CD4-positive, alpha-beta T cell treated with Interleukin-4 for 1 hour (primary cell): ENCODE measurements at regions not wholly inside any gene's neighbourhood (a gene's known extent, or its start where the extent isn't known, plus 50 kb on each side); places are given as distances from the start of the nearest gene placed in this dataset.

Experiments used
- DNase-seq, 2 donors: peaks; one replicate each; pipeline ENCODE4 v3.0.0-alpha.2; 2020 to 2022

GRCh38 chr4:138964716-138965426 is 50.7 kb upstream of the NOCT start:
- DNase-seq = no peak

DNA sequence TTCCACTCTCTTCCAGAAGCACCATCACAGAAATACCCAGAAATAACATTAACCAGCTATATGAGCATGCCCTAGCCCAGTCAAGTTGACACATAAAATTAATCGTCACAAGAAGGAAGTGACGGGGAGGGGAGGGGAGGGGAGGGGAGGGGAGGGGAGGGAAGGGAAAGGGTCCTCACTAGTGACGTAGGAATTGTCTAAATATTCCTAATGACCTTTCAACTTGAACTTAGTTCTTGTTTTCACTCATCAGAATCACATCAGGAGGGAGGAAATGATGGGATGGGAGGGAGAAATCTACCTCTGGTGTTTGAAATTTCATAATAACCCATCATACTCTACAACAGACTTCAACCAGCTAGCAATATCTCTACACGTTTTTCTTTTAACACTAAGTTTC is 52.2 kb upstream of the NOCT start:
- no peak for DNase-seq

- no peak for DNase-seq
Observed at GRCh38 chr4:138961664-138962063, 53.9 kb upstream of the NOCT start.

- DNase-seq = no peak
Observed at GRCh38 chr4:138961129-138961528, 54.5 kb upstream of the NOCT start.

GRCh38 chr4:138960175-138960710 is 55.3 kb upstream of the NOCT start:
- no peak for DNase-seq

- peak in 1 of 2 donors; percentile 15 for DNase-seq
Observed at GRCh38 chr4:138959097-138959815, 56.3 kb upstream of the NOCT start.

DNA sequence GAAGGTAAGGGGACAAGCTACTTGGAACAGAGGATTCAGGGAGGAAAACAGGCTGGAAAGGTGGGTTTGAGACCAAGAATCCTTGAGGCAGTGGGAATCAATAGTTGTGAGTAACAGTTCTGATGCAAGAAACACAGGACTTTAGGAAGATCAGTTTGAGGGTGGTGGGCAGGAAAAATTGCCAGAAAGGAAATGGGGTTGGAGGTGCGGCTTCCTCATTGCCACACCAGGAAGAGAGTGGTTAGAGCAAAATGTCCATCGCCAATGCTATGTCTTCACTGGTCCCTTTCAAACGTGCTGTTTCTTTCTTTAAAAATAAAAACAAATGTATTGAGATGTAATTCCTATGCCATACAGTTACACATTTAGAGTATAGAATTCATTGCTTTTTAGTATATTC is 57.1 kb upstream of the NOCT start:
- DNase-seq = no peak

DNA sequence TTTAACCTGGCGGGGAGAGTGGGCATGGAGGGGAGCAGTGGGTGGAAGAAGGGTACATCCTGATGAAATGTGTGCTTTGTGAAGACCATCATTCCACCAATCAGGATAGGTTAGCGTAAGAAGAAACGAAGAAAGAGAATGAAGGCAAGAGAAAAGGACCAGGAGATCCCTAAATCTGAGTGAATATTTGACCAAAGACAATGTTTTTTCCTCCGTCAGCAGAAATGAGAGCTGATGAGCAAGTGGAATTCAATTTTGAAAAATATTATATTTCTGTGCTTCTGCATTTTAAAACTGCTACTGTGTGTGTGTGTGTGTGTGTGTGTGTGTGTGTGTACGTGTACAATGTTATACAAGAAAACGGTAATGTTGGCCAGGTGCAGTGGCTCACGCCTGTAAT is 58.3 kb upstream of the NOCT start:
- DNase-seq = no peak

DNA sequence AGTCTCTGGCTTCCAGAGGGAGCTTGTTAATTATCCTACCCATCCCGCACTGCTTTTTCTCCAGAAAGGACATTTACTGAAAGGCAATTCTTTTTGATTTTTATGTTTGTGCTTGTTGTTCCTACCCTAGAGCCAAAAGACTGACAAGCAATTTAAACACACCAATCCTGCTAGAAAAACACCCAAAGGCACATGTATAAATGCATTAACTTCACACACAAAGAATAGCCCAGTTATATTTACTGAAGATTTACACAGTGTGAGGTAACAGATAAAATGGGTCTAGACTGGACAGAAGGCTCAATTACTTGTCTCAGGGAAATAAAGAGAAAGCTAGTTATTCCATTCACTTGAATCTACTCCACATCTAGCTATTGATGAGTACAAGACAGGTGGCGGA is 61.2 kb upstream of the NOCT start:
- DNase-seq = no peak

DNA sequence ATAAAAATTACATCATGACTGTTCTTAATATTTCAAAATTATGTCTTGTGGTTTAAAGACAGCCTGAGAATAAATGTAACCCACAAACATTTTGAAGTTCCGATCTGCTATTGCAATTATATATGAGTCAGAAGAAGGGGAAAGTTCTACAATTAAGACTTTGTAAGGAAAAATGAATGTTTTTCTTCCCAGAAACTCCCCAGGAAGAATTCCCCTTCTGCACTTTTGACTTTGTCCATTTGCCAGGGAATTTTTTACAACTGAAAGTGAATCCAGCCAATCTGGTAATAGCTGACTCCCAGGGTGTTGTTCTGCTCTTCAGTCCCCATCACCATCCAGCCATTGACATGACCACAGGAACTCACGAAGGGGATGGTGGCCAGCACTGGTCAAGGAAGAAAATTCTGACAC is 61.6 kb upstream of the NOCT start:
- DNase-seq = no peak

- DNase-seq = no peak
Observed at GRCh38 chr4:138952411-138952810, 63.2 kb upstream of the NOCT start.

DNA sequence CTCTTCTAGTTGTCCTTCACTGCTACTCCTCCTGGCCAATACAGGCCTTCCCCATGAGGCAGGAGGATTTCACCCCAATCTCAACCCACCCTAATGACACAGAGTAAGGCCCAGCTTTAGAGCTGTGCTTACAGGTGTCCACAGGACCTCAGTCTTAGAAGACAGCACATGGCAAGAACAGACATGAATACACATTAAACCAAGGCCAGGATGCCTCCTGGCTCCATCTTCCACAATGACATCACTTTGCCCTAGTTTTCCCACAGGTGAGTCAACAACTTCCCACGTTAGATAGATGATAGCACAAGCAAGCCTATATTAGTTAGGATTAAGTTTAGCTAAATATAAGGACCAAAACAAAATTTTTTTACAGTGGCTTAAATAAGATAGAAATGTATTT is 63.8 kb upstream of the NOCT start:
- DNase-seq = no peak

GRCh38 chr4:138949866-138950265 is 65.7 kb upstream of the NOCT start:
- no peak for DNase-seq

DNA sequence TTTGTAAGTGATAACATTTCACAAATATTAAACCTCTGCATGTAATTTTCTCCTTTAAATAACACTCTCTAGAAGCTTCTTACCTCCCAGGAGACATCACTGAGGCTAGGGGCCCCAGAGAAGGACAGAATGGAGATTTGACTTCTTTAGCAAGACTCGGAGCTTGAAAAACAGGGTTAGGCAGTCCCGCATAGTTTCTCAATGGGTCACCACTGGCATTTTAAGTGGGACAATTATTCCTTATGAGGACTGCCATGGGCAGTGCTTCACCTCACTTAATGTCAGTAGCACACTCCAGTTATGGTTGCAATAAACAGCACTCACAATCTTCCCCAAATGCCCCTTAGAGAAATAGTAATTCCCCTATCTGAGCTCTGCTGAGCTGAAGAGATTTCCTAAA is 66.7 kb upstream of the NOCT start:
- DNase-seq = no peak

DNA sequence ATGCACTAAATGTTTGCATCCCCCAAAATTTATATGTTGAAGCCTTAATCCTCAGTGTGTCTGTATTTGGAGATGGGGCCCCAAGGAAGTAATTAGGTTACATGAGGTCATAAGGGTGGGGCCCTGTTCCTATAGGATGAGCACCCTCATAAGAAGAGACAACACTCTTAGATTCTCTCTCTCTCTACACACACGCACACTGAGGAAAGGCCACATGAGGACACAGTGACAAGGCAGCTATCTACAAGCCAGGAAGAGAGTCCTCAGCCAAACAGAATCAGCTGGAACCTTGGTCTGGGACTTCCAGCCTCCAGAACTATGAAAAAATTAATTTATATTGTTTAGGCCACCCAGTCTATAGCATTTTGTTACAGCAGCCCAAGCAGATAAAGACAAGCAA is 69.3 kb upstream of the NOCT start:
- DNase-seq = no peak

DNA sequence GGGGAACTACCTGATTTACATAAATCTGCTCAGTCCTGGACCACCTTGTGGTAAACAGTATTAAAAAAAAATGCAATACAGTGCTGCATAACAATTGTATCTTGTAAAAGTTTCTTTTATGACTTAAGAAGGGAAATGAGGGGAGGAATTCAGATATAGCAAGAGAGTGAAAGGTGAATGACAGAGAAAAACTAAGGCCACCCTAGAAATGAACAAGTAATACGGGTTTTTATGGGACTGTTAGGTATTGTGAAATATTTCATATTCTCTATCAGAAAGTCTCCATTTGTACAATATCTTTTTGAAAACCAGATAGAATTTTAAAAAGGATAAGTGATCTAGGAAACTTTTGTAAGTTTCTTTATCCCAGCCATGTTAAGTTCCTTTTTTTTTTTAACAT is 69.7 kb upstream of the NOCT start:
- no peak for DNase-seq

DNA sequence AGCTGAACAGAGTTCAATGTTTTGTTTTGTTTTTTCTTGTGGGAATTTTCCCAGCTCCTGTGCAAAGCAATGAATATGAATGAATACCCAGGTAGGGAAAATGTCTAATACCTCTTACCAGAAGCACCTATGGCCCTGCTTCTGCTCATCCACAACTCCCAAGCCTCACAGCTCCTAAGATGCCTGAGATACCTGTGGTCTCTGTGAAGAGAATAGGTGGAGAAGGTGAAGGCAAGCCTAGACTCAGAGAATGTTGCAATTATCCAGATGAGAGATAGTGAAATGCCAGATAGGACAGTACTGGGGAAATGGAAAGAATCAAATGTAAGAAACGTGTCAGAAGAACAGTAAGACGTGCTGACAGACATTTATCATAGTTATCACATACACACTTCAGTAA is 70.2 kb upstream of the NOCT start:
- no peak for DNase-seq

DNA sequence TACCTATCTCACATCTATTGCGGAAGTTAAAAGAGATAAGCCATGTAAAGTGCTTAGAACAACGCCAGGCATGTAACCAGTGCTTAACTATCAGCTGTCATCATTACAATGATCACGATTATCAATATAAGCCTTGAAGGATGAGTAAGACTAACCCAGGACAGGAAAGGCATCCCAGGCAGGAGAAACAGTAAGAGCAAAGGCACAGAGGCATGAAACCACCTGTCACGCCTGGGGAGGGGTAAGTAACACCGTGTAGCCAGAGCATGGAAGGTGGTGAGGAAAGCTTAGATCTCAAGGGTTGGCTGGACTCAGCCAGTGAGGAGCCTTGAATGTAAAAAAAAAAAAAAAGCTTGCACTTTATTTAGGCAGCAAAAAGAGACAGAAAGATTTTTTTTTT is 71.7 kb upstream of the NOCT start:
- DNase-seq = no peak

DNA sequence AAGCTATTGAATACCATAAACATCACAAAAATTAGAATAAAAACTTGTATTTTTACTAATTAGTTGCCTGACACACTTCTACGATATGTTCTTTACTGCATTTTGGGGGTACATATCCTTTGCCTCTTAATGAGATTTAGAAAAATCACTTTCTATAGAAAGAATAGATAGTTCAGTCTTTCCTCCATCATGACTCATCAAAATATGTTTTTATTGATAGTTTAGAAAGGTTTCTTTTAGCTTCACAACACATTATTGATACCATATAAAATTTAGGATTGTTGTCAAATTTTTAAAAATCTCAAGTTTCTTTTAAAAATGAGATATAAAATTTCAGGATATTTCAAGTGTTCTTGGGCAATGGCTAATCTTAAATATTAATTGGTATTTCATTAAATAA is 74.5 kb upstream of the NOCT start:
- DNase-seq = no peak

DNA sequence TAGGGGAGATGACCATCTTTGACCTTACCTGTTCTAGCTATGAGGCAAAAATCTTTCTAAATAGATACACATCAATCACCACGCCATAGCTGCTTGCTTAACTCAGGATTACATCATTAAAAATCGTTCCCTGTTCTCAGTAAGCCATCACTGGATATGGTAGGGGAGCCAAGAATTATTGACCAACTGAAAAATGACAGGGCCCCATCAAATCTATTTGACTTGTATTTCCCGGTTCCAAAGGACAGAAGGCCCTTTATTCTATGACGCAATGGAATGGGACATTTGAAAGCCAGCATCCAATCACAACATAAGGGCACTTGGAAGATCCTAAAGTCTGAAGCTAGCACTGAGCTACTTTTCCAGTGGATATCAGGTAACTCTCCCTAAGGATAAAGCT is 75.6 kb upstream of the NOCT start:
- DNase-seq = no peak

GRCh38 chr4:138938366-138938690 is 77.3 kb upstream of the NOCT start:
- peak in 1 of 2 donors; percentile 1 for DNase-seq

DNA sequence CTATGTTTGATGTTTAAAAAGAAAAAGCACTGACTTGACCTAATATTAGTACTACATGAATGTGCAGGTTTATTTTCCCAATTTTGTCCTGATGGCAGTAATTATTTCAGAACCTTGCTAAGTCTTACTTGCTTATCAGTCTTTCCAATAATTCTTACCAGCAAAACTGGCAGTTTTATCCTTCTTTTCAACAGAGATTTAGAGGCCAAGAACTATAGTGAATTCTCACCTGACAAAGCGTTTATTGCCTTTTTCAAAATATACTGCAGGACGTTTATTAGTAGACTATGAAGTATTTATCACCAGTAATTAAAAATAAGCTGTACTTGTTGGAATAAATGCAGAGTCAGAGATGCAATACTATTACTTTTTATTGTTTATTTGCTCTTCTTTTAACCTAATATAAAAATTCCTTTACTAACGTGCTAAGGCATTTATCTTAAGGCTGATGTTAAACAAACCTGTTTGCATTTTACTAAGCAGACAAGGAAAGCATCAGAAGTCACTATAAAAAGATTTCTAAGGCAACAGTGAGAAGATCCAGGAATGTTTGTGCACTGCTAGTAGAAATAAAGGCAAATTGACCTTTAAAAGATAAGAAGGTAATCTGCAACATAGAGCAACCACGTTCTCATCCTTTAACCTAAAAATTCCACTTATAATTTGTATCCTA is 80.3 kb upstream of the NOCT start:
- no peak for DNase-seq

GRCh38 chr4:138927072-138927471 is 88.5 kb upstream of the NOCT start:
- no peak for DNase-seq

DNA sequence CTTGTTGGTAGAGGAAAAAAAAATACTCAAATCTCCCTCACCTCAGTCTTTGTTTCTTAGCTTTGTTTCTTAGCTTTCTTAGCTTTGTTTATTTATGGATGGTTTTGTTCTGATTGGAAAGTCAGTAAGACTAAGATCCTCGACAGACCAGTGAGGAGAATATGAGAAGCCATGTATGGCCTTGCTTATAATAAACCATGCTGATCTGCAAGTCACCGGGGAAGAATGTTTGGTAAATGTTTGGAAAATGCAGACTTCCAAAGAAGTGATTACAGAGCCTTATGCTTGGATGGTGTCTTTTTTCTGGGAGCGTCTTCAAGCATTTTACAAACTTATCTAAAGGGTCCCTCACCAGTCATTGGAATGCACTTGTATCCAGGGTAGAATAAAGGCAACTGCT is 90.1 kb upstream of the NOCT start:
- no peak for DNase-seq
